ENCODE measurements at regions not wholly inside any gene's neighbourhood (a gene's known extent, or its start where the extent isn't known, plus 50 kb on each side); places are given as distances from the start of the nearest gene placed in this dataset.

DNA sequence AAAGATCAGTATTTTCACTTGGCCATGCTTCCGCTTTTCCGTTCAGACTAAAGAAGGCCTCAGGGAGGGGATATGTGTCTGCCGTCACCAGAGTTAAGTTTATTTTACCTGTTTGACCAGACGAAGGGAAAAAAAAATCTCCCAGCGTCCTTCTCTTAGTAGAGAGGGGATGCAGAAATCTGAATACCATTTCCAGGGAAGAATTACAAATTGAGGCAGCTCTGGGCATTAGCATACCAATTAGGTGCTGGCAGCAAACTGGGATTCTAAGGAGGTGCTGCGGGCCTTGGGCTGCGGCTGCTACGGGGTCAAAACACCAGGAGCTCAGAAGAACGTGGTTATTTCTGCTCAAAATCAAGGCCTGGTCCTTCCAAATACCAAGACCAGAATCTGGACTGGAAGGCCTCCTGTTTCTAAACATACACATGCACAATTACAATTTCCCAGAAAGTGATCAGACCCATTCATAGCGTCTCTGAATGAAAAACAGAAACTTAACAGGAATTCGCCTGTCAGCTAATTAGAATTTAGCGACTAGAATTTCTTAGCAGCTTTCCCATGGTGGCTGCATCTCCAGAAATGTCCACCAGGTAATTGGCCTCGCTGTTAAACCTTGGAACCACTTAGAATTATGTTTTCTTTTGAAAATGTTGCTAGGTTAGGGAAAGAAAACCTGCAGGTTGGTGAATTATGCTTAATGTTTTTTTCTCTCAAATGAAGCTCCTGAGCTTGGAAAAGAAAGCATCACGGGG, 617.0 kb downstream of the VRK1 start:
- TF ChIP-seq CTCF (IDR thresholded peaks at IDR 0.05; ENCODE audit: extremely low read depth in 1 of 2, insufficient read depth in 1 of 2, low read depth in 1 of 2, low read length in 2 of 2) (no peak), JUN (IDR thresholded peaks at IDR 0.05; ENCODE audit: borderline replicate concordance, insufficient read depth, insufficient read length, low read depth) (no peak), MYC (IDR thresholded peaks at IDR 0.05; ENCODE audit: low read depth, low read length) (no peak), POLR2AphosphoS5 (IDR thresholded peaks at IDR 0.05; ENCODE audit: insufficient read depth, low read depth, low read length) (no peak), POLR2A (IDR thresholded peaks at IDR 0.05; ENCODE audit: low read depth, low read length) (no peak), EZH2 (IDR thresholded peaks at IDR 0.05; ENCODE audit: borderline replicate concordance, low read depth, low read length, severe bottlenecking) (no peak), FOS (IDR thresholded peaks at IDR 0.05; ENCODE audit: borderline replicate concordance, insufficient read depth, low read length) (no peak)
- TF ChIP-seq, protein P1, sequence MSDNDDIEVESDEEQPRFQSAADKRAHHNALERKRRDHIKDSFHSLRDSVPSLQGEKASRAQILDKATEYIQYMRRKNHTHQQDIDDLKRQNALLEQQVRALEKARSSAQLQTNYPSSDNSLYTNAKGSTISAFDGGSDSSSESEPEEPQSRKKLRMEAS (IDR thresholded peaks at IDR 0.05; ENCODE audit: insufficient read depth, insufficient read length): no peak
